Gastrocnemius medialis (tissue), 4 donors: ENCODE measurements at regions not wholly inside any gene's neighbourhood (a gene's known extent, or its start where the extent isn't known, plus 50 kb on each side); places are given as distances from the start of the nearest gene placed in this dataset.

ENCODE experiments used
- POLR2A ChIP-seq, 2 donors: fragments of 450-650 bp; IDR thresholded peaks; one replicate each; pipeline ENCODE4 v1.6.1; 2017; ENCODE audit warnings: antibody characterized with exemption in 2 of 2, mild to moderate bottlenecking in 2 of 2, moderate library complexity in 2 of 2
- TF ChIP-seq, protein P1 (sequence below), 5 experiments: fragments of 450-650 bp in 3 of 5; fragments of 200-600 bp in 2 of 5; sonication (generic) in 2 of 5; IDR thresholded peaks in 4 of 5; conservative IDR thresholded peaks in 1 of 5; 1 replicate in 4 of 5; 2 replicates in 1 of 5; pipeline ENCODE4 v1.5.1; 2016 to 2019; ENCODE audit warnings: antibody characterized with exemption in 5 of 5, mild to moderate bottlenecking in 3 of 5, moderate library complexity in 3 of 5

DNA sequence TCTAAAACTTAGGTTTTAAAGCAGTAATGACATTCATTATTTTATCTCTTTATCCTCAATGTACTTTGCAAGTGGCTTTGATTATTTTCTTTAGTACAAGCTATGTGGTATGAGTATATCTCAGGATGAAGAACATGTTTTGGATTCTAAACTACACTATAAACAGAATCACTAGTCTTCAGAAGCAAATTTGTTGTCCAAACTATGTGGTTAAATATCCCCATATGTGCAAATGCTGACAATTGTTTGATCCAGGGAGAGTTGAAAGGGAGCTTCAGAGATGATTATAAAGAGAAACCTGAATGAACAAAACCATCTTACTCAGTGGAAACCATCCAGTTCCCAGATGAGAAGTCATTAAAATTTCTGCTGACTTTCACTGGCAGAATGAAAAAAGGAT is 179.3 kb downstream of the MDFIC start:
- TF ChIP-seq, protein P1, sequence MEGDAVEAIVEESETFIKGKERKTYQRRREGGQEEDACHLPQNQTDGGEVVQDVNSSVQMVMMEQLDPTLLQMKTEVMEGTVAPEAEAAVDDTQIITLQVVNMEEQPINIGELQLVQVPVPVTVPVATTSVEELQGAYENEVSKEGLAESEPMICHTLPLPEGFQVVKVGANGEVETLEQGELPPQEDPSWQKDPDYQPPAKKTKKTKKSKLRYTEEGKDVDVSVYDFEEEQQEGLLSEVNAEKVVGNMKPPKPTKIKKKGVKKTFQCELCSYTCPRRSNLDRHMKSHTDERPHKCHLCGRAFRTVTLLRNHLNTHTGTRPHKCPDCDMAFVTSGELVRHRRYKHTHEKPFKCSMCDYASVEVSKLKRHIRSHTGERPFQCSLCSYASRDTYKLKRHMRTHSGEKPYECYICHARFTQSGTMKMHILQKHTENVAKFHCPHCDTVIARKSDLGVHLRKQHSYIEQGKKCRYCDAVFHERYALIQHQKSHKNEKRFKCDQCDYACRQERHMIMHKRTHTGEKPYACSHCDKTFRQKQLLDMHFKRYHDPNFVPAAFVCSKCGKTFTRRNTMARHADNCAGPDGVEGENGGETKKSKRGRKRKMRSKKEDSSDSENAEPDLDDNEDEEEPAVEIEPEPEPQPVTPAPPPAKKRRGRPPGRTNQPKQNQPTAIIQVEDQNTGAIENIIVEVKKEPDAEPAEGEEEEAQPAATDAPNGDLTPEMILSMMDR (IDR thresholded peaks at IDR 0.05 in 4 of 5, conservative IDR thresholded peaks at IDR 0.05 in 1 of 5) = no peak
- TF ChIP-seq POLR2A (IDR thresholded peaks at IDR 0.05) = no peak
